Eye (tissue), 1 donor: ENCODE measurements at regions not wholly inside any gene's neighbourhood (a gene's known extent, or its start where the extent isn't known, plus 50 kb on each side); places are given as distances from the start of the nearest gene placed in this dataset.
"Not testable (repeated sequence)": the region's sequence is repeated elsewhere in the genome, so short reads cannot be mapped to it uniquely, and the experiment has no call there.

Source experiments
- DNase-seq: peaks from one replicate; pipeline ENCODE4 v3.0.0-alpha.2; 2015

DNA sequence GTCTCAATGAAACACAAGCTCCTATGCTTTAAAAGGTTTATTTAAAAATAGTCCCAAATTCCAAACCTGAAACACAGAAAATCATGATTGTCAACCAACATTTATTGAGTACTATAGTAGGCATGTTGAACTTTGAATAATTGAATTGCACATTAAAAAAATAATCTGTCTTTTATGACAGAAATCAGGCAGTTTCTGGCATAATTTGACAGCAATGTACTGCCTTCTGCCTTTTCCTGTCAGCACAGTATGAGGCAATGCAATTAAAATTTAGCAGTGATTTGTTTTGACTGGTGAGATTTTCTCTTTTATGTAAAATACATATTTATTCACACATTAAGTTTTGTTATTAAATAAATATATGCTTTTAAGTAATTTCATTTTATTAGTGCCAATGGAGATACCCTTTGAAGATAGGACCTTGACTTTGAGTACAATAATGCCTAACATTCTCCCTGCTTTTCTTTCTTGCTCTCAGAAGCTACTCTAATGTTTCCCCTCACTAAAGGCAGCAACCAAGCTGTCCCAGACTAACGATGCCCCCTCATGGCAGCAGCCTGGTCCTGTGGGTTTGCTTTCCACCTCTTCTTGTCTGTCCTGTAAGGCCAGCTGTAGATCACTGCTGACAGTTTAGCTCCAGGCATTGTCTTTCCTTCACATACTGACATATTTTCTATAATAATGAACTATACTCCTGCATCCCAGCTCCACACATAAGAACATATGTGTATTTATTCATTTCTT is 346.7 kb downstream of the IL20RB start:
- no peak for DNase-seq

GRCh38 chr3:137324114-137324513 is 366.3 kb downstream of the IL20RB start:
- DNase-seq, result no peak

DNA sequence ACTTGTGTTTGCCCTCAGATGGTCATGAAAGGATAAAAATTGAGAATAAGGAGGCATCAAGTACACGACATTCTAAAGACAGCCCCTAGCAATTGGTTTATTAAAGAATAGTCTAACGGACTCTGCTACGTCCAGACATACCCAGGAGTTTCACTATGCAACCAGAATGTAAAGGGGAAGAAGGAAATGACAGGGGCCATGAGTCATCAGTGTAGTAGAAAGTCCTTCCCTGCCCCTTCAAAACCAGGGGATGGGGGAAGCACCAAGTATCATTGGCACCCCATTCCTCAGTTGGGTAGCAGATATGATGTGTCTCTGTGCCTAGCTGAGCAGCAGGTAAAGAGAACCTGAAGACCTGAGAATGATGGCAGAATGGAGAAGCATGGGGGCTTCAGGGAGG is 367.4 kb downstream of the IL20RB start:
- no peak for DNase-seq

DNA sequence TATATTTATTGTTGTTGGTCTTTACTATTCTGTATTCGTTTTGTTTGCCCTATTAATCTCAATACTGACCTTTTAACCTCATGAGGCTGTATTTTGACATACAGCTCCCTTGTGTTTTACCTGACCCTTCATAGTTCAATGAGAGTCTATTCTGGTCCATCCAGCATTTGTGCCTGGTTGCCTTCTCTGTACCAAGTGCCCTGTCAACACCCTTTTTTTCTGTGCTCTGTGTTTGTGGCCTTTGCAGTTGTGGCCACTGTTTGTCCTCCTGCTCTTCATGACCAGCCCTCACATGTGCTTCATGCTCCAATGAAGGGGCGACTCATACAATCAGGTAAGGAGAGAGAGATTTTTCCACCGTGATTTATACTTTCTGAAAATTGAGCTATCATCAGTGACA is 368.2 kb downstream of the IL20RB start:
- no peak for DNase-seq

- DNase-seq, result no peak
Observed at GRCh38 chr3:137329594-137329993, 371.8 kb downstream of the IL20RB start.

- no peak for DNase-seq
Observed at GRCh38 chr3:137330246-137330645, 372.5 kb downstream of the IL20RB start.

GRCh38 chr3:137332297-137332696 is 374.5 kb downstream of the IL20RB start:
- no peak for DNase-seq

DNA sequence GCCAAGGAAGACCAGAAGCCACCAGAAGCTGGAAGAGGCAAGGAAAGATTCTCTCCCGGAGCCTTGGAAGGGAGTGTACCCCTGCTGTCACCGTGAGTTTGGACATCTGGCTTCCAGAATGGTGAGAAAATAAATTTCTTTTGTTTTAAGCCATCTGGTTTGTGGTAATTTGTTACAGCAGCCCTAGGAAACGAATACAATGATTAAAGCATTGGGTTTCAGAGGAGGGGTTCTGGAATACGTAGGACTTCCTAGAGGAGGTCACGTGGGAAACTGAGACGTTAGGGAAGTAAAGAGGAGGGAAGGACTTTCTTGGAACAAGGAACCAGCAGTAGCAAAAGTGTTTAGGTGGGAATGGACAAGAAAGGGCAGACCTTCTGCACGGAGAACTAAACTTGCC is 377.7 kb downstream of the IL20RB start:
- no peak for DNase-seq

DNA sequence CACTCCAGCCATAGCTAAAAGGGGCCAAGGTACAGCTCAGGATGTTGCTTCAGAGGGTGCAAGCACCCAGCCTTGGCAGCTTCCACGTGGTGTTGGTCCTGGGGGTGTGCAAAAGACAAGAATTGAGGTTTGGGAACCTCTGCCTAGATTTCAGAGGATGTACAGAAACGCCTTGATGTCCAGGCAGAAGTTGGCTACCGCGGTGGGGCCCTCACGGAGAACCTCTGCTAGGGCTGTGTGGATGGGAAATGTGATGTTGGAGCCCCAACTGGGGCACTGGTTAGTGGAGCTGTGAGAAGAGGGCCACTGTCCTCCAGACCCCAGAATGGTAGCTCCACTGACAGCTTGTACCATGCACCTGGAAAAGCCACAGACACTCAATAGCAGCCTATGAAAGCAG is 380.6 kb downstream of the IL20RB start:
- not testable (repeated sequence) for DNase-seq

GRCh38 chr3:137343283-137343682 is 385.5 kb downstream of the IL20RB start:
- DNase-seq, result no peak

GRCh38 chr3:137347132-137347531 is 389.3 kb downstream of the IL20RB start:
- no peak for DNase-seq

DNA sequence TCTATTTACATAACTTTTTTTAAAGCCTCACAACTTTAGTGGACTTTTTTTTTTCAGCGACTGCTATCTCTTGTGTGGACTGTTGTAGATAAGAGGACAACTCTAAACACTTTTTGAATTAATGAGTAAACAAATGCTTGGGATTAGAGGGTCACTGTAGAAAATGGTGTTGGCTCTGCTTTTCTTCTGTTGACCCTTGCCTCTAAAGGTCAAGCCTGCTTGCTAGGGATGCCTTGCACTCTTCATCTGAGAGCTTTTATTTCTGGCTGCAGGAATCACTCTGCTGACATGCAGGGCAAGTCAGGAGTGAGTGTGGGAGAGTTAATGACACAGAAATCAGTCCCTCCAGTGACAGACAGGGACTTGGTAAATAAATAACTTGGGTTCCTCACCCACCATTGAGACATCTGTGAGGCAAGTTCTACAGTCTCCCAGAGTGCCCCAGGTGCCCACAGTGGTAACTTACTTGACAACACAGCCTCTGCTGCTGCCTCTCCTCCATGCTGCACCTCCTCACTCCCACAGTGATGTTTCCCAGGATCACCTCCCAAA is 390.1 kb downstream of the IL20RB start:
- no peak for DNase-seq

DNA sequence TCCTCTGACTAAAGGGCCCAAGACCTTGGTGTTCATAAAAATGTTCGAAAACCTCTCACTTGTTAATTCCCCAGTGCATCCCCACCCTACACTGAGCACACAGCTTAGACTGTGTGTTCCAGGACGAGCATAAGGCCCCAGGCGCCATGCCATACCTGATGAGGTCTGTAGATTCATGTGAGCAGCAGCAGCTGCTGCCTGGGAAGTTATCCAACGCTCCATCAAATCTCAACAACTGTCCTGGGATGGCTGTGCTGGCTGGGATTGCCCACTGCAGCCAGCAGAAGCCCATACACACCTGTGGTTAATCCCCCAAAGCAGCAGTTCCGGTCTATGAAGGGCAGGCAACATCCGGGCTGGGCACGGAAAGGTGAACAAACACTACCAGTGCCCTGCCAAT is 391.2 kb downstream of the IL20RB start:
- DNase-seq, result no peak

GRCh38 chr3:137349557-137350348 is 392.0 kb downstream of the IL20RB start:
- no peak for DNase-seq

GRCh38 chr3:137360531-137361201 is 402.9 kb downstream of the IL20RB start:
- no peak for DNase-seq

DNA sequence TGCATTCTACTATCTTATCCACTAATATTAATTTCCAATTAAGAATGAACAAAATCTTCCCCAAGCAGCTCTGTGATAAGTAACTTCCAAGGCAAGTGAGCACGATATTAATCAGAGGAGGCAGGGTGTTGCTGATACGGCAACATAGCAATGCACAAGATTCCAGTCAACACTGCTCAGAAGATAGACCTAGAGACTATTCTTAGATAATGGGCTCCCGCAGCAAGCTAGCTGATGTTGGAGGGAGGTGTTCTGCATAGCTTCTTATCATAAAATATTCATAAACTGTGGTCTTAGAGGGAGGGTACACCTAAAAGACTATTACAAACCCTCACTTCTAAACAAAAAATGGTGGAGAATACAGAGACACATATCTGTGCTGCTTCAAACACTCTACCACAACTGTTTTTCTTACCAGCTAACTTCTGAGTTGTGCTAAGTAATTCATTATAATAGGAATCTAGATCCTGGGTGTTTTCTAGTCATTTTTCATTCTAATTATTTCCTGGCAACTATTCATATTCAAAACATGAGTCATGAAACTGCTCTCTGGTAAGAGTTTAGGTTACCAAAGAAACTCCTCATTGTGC is 382.0 kb upstream of the SOX14 start:
- DNase-seq, result no peak

- DNase-seq, result no peak
Observed at GRCh38 chr3:137385922-137386321, 378.2 kb upstream of the SOX14 start.

DNA sequence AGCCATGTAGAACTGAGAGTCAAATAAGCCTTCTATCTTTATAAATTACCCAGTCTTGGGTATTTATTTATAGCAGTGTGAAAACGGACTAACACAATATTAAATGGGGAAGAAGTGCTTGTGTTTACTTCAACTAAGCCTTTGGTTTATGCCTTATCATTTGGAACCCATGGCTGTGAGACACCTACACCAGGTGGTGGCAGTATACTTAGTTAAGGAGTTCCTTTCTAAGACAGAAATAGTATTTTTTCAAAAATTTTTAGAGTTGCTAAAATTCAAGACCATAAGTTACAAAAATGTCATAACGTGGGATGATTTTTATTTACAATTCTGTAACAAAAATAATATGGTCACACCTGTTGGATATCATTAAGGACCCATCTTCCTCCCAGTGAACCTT is 354.5 kb upstream of the SOX14 start:
- no peak for DNase-seq

DNA sequence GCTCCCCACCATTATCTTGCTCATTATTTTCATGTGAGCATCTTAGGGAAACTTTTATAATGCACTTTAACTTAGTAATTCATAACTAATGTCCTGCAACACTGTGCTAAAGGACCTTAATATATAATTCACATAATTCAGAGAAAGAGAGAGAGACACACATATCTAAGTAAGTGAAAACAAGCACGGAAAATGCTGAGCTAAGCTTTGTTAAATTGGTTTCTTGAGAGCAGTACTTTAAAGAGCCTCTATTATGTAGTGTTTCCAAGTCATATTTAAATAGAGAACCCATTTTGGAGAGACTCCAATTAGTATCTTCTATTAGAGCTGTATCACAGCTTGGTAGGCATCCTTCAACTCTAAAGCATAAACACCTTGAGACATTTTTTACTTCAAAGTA is 354.1 kb upstream of the SOX14 start:
- DNase-seq, result no peak

- DNase-seq, result no peak
Observed at GRCh38 chr3:137420198-137420995, 343.7 kb upstream of the SOX14 start.

DNA sequence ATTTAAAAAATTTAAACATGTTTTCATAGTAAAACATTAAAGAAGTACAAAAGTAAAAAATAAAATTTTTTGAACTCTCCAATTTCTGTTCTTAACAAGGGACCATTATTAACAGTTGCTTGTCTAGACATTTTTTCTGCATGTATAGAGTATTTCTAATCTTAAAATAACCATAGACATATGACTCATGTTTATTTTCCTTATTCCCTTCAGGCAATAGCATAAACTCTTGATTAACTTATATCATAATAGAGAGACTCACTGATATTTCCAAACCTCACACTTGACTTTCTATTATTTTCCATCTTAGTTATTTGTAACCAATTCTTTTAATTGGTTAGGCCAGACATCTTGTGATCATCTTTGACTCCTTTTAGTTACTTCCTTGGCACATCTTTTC is 325.6 kb upstream of the SOX14 start:
- DNase-seq, result no peak

DNA sequence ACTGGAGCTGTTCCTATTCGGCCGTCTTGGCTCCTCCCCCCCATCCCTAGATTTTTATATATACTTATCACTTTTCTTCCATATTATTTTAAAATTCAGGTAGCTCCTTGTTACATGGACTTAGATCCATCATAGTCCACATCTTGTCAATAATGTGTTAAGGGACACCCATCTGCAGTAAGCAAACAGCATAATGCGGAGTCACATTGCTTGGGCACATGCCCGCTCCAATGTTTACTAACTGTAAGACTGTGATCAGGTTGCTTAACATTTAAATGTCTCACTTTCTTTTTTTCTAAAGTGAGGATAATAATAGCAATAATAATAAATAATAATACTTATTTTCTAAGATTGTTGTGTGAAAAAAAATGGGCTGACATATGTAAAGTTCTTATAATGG is 303.2 kb upstream of the SOX14 start:
- no peak for DNase-seq
